GM20000 (cell line): ENCODE measurements at regions not wholly inside any gene's neighbourhood (a gene's known extent, or its start where the extent isn't known, plus 50 kb on each side); places are given as distances from the start of the nearest gene placed in this dataset.

ENCODE experiments used
- DNase-seq: peaks from one replicate; pipeline ENCODE4 v3.0.0; 2012; ENCODE audit warnings: low spot score
- TF ChIP-seq, protein P1 (sequence below): IDR thresholded peaks from 2 replicates; pipeline ENCODE4 v1.5.1; 2012; ENCODE audit warnings: mild to moderate bottlenecking, control low read depth; ENCODE audit errors: extremely low read depth, missing control alignments

DNA sequence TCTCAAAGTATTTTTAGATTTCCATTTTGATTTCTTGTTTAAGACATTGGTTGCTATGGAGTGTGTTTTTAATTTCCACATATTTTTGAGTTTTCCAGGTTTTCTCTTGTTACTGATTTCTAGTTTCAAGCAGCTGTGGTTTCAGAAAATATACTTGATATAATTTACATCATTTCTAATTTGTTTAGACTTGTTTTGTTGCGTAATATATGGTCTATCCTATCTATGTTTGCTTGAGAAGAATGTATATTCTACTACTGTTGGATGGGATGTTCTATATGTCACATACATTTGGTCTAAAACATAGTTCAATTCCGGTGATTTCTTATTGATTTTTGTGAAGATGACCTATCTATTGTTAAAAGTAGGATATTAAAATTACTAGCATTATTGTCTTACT is 170.5 kb upstream of the EMCN start:
- DNase-seq = no peak
- TF ChIP-seq, protein P1, sequence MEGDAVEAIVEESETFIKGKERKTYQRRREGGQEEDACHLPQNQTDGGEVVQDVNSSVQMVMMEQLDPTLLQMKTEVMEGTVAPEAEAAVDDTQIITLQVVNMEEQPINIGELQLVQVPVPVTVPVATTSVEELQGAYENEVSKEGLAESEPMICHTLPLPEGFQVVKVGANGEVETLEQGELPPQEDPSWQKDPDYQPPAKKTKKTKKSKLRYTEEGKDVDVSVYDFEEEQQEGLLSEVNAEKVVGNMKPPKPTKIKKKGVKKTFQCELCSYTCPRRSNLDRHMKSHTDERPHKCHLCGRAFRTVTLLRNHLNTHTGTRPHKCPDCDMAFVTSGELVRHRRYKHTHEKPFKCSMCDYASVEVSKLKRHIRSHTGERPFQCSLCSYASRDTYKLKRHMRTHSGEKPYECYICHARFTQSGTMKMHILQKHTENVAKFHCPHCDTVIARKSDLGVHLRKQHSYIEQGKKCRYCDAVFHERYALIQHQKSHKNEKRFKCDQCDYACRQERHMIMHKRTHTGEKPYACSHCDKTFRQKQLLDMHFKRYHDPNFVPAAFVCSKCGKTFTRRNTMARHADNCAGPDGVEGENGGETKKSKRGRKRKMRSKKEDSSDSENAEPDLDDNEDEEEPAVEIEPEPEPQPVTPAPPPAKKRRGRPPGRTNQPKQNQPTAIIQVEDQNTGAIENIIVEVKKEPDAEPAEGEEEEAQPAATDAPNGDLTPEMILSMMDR = no peak

DNA sequence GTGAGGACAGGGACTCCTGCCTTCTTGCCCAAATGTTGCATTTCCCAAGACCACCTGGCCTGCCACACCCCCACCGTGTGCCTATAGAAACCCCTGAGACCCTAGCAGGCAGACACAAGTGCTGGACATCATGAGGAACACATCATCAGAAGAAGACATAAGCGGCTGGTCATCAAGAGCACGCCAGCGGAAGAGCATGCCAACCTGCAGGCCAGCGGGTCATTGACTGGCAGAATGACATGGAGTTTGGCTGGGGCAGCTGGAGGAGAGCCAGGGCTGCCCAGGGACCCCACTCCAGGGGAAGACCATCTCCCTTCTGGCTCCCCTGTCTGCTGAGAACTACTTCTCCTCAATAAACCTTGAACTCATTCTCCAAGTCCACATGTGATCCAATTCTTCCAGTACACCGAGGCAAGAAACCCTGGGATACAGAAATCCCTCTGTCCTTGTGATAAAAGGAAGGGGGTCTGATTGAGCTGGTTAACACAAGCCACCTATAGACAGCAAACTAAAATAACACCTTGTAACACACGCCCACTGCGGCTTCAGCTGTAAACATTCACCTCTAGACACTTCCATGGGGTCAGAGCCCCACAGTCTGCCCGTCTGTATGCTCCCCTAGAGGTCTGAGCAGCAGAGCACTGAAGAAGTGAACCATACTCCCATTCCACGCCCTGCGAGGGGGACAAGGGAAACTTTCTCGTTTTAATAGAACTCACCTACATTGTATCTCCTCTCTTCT is 164.8 kb upstream of the EMCN start:
- TF ChIP-seq, protein P1 = no peak
- DNase-seq = no peak

DNA sequence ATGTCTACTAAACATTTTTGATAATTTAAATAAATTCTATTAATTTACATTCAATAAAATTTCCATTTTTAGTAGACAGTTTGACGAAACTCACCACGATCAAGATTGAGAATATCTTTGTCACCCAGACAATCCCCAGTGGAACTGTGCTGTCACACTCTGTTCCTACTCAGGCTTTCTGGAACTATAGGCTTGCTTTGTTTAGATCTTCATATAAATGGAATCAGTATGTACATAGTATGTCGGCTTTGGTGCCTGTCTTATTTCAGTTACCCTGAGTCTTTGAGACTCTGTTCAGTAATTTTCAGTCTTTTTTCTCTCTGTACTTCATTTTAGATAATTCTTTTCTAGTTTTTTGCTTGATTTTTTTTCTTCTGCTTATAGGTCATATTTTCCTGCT is 163.5 kb upstream of the EMCN start:
- TF ChIP-seq, protein P1 = no peak
- no peak for DNase-seq

DNA sequence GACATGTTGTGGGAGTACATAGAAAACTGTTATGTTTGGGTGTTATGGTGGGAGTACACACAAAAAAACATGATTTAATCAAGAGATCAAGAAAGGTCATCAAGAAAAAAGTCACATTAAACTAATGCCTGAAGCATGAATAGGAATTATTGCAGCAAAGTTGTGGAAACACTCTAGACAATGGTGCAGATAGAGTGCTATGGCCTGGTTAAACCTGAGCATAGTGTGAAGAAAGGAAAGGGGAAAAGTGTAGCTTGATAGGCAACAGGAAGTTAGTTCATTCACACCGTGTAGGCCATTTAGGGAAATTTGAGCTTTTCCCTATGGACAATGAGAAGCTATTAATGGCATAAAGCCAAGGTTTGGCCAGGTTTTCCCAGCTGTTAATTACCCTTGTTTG is 162.1 kb upstream of the EMCN start:
- no peak for DNase-seq
- TF ChIP-seq, protein P1 = no peak

DNA sequence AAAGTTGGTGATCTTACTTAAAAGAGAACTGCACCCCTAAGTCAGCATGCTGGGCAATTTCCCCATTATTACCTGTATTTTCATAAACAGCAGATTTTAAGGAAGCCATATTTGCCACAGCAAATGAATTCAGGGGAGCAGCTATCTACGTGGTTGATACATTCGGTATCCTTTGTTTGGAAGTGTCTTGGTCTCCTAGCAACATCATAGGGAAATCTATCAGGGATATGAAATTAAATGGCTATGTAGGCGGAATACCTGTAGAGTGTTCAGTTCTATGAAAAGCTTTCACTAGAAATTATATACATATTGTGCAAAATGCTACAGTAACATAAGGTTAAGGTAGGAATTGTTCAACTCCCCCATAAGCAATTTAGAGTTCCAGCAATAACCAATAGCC is 157.2 kb upstream of the EMCN start:
- DNase-seq = no peak
- TF ChIP-seq, protein P1 = no peak

DNA sequence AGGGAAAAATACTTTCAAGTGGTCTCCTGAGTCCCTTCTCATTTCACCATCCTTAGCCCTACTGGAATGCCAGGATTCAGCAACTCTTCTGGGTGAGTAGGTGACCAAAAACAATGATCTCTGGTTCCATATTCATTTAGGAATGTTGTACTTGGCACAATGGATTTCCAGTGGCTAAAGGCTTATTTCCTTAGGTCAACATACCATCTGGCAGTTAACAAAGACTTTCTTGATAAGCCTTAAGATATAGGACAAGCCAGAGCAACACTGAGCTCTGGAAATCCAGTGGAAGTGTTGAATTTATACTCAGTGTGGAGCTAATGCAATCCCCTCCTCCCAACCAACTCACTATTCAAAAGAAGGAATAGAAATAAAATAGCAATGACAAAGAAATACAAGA is 139.4 kb upstream of the EMCN start:
- TF ChIP-seq, protein P1 = no peak
- no peak for DNase-seq

DNA sequence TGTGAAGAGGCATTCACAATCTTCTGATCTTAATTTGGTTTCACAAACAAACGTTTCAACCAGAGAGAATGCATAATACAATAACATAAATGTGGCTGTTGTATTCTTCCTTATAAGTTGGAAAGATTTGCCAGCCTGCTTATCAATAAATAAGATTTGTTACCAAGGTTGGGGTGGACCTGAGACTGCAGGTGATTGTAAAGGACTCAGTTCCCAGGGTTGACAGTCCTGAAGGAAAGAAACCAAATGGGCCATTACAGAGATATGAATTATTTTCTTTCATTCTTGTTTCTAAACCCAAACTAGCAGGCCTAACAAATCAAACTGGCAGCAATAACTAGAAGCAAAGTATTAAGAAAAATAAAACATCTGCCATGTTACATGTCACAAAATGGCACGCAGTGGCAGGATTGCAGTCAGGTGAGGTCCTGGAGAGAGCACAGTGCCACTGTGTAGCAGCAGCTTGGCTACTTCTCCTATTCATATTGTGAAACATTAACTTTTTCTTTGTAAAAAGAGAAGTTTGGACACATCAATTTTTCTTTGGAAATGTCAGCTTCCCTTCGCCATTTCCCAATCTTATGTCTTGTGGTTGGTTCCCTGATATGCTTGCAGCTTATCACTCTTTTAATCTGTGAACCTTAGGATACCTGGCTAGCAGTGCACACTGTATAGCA is 133.8 kb upstream of the EMCN start:
- no peak for DNase-seq
- TF ChIP-seq, protein P1 = no peak
